ENCODE measurements at regions not wholly inside any gene's neighbourhood (a gene's known extent, or its start where the extent isn't known, plus 50 kb on each side); places are given as distances from the start of the nearest gene placed in this dataset.
"Not testable (repeated sequence)": the region's sequence is repeated elsewhere in the genome, so short reads cannot be mapped to it uniquely, and the experiment has no call there.

GRCh38 chr11:101262258-101262657 lies 132.6 kb upstream of the PGR start:
- Histone ChIP-seq H4K20me1 (ENCODE audit: insufficient read depth, low read length) (no peaks in the 10 kb centered on the region), H3K27ac (ENCODE audit: low read length) (no peak overlapping the region), H3F3A (ENCODE audit: insufficient read depth, low read length) (no peaks in the 10 kb centered on the region), H3K4me2 (ENCODE audit: low read depth, low read length) (no peak overlapping the region), H3K4me1 (ENCODE audit: low read length) (no peaks in the 10 kb centered on the region), H3K27me3 (replicated peaks; ENCODE audit: insufficient read depth, low read length) (no peaks in the 10 kb centered on the region), H3K9me3 (replicated peaks; ENCODE audit: insufficient read depth, low read length) (no peaks in the 10 kb centered on the region), H3K9me2 (replicated peaks; ENCODE audit: insufficient read depth, low read length) (no peaks in the 10 kb centered on the region), H3K36me3 (replicated peaks; ENCODE audit: insufficient read depth, low read length) (no peaks in the 10 kb centered on the region), H2AFZ (ENCODE audit: low read length) (no peak overlapping the region), H3K4me3 (ENCODE audit: low read length) (no peak overlapping the region), H3K9ac (ENCODE audit: low read length) (no peak overlapping the region), H3K79me2 (ENCODE audit: low read length) (no peaks in the 10 kb centered on the region)
- no peak for TF ChIP-seq EZH2phosphoT487 (IDR thresholded peaks at IDR 0.05; ENCODE audit: low read length)
- TF ChIP-seq EZH2 (optimal IDR thresholded peaks at IDR 0.05; ENCODE audit: low read depth, low read length) = no peak
- TF ChIP-seq, protein P1, sequence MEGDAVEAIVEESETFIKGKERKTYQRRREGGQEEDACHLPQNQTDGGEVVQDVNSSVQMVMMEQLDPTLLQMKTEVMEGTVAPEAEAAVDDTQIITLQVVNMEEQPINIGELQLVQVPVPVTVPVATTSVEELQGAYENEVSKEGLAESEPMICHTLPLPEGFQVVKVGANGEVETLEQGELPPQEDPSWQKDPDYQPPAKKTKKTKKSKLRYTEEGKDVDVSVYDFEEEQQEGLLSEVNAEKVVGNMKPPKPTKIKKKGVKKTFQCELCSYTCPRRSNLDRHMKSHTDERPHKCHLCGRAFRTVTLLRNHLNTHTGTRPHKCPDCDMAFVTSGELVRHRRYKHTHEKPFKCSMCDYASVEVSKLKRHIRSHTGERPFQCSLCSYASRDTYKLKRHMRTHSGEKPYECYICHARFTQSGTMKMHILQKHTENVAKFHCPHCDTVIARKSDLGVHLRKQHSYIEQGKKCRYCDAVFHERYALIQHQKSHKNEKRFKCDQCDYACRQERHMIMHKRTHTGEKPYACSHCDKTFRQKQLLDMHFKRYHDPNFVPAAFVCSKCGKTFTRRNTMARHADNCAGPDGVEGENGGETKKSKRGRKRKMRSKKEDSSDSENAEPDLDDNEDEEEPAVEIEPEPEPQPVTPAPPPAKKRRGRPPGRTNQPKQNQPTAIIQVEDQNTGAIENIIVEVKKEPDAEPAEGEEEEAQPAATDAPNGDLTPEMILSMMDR (IDR thresholded peaks at IDR 0.05; ENCODE audit: low read length) = no peak
- DNase-seq = no peak

- Histone ChIP-seq H2AFZ (ENCODE audit: low read length) (no peak overlapping the region), H4K20me1 (ENCODE audit: insufficient read depth, low read length) (no peaks in the 10 kb centered on the region), H3K4me1 (ENCODE audit: low read length) (peaks cover 8% of the 10 kb centered on the region; the same call in 1 of the 2 replicates), H3K9me2 (replicated peaks; ENCODE audit: insufficient read depth, low read length) (no peaks in the 10 kb centered on the region), H3K27me3 (replicated peaks; ENCODE audit: insufficient read depth, low read length) (no peaks in the 10 kb centered on the region), H3F3A (ENCODE audit: insufficient read depth, low read length) (no peaks in the 10 kb centered on the region), H3K79me2 (ENCODE audit: low read length) (no peaks in the 10 kb centered on the region), H3K4me2 (ENCODE audit: low read depth, low read length) (no peak overlapping the region), H3K27ac (ENCODE audit: low read length) (no peak overlapping the region), H3K4me3 (ENCODE audit: low read length) (no peak overlapping the region), H3K9ac (ENCODE audit: low read length) (no peak overlapping the region), H3K36me3 (replicated peaks; ENCODE audit: insufficient read depth, low read length) (no peaks in the 10 kb centered on the region), H3K9me3 (replicated peaks; ENCODE audit: insufficient read depth, low read length) (no peaks in the 10 kb centered on the region)
- no peak for DNase-seq
- no peak for TF ChIP-seq EZH2 (optimal IDR thresholded peaks at IDR 0.05; ENCODE audit: low read depth, low read length)
- TF ChIP-seq, protein P1 (IDR thresholded peaks at IDR 0.05; ENCODE audit: low read length) = no peak
- TF ChIP-seq EZH2phosphoT487 (IDR thresholded peaks at IDR 0.05; ENCODE audit: low read length) = no peak
Observed at GRCh38 chr11:101255036-101255435, 125.4 kb upstream of the PGR start.

- Histone ChIP-seq H3K4me1 (ENCODE audit: low read length) (peaks cover 8% of the 10 kb centered on the region; the same call in 1 of the 2 replicates), H3K36me3 (replicated peaks; ENCODE audit: insufficient read depth, low read length) (no peaks in the 10 kb centered on the region), H2AFZ (ENCODE audit: low read length) (no peak overlapping the region), H3F3A (ENCODE audit: insufficient read depth, low read length) (no peaks in the 10 kb centered on the region), H4K20me1 (ENCODE audit: insufficient read depth, low read length) (no peaks in the 10 kb centered on the region), H3K27ac (ENCODE audit: low read length) (no peak overlapping the region), H3K9me2 (replicated peaks; ENCODE audit: insufficient read depth, low read length) (no peaks in the 10 kb centered on the region), H3K79me2 (ENCODE audit: low read length) (no peaks in the 10 kb centered on the region), H3K4me2 (ENCODE audit: low read depth, low read length) (peak overlapping the region; percentile 30; the same call in 1 of the 2 replicates), H3K4me3 (ENCODE audit: low read length) (no peak overlapping the region), H3K9me3 (replicated peaks; ENCODE audit: insufficient read depth, low read length) (no peaks in the 10 kb centered on the region), H3K27me3 (replicated peaks; ENCODE audit: insufficient read depth, low read length) (no peaks in the 10 kb centered on the region), H3K9ac (ENCODE audit: low read length) (no peak overlapping the region)
- TF ChIP-seq EZH2phosphoT487 (IDR thresholded peaks at IDR 0.05; ENCODE audit: low read length) (no peak), EZH2 (optimal IDR thresholded peaks at IDR 0.05; ENCODE audit: low read depth, low read length) (no peak)
- DNase-seq = peak; percentile 61
Observed at GRCh38 chr11:101254037-101254436, 124.4 kb upstream of the PGR start.

GRCh38 chr11:101245635-101246034 lies 116.0 kb upstream of the PGR start:
- not testable (repeated sequence) for H3K27me3 ChIP-seq (replicated peaks; ENCODE audit: insufficient read depth, low read length); H3K4me2 ChIP-seq (ENCODE audit: low read depth, low read length); H3K4me3 ChIP-seq (ENCODE audit: low read length)

DNA sequence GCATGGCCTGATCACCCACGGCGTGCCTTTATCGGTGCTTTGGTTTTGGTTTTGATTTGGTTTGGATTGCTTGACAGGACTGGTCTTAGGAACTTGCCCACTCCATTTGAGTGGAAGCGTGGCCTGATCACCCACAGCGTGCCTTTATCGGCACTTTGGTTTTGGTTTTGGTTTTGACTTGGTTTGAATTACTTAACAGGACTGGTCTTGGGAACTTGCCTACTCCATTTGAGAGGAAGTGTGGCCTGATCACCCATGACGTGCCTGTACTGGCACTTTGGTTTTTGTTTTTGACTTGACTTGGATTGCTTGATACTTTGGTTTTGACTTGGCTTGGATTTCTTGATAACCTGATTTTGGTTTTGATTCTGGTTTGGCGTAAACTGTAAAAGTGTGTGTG lies 115.5 kb upstream of the PGR start:
- H3F3A ChIP-seq (ENCODE audit: insufficient read depth, low read length); H3K4me1 ChIP-seq (ENCODE audit: low read length); H3K4me3 ChIP-seq (ENCODE audit: low read length); H3K4me2 ChIP-seq (ENCODE audit: low read depth, low read length); H3K9me3 ChIP-seq (replicated peaks; ENCODE audit: insufficient read depth, low read length); H3K36me3 ChIP-seq (replicated peaks; ENCODE audit: insufficient read depth, low read length); H3K79me2 ChIP-seq (ENCODE audit: low read length); H3K9me2 ChIP-seq (replicated peaks; ENCODE audit: insufficient read depth, low read length); H4K20me1 ChIP-seq (ENCODE audit: insufficient read depth, low read length); H3K27me3 ChIP-seq (replicated peaks; ENCODE audit: insufficient read depth, low read length); H3K9ac ChIP-seq (ENCODE audit: low read length): not testable (repeated sequence)
- DNase-seq = peak; percentile 38
- Histone ChIP-seq H2AFZ (ENCODE audit: low read length) (peak overlapping the region; percentile 58), H3K27ac (ENCODE audit: low read length) (peak overlapping the region; percentile 10; the same call in 1 of the 2 replicates)

More at GRCh38 chr11:101245635-101246034, 116.0 kb upstream of the PGR start:
- DNase-seq = peak; percentile 30
- H3K9me3 ChIP-seq (replicated peaks; ENCODE audit: insufficient read depth, low read length); H4K20me1 ChIP-seq (ENCODE audit: insufficient read depth, low read length); H3F3A ChIP-seq (ENCODE audit: insufficient read depth, low read length); H3K4me1 ChIP-seq (ENCODE audit: low read length); H3K36me3 ChIP-seq (replicated peaks; ENCODE audit: insufficient read depth, low read length); H3K79me2 ChIP-seq (ENCODE audit: low read length); H3K9ac ChIP-seq (ENCODE audit: low read length); H3K9me2 ChIP-seq (replicated peaks; ENCODE audit: insufficient read depth, low read length); H2AFZ ChIP-seq (ENCODE audit: low read length): not testable (repeated sequence)
- peak overlapping the region; percentile 10; the same call in 1 of the 2 replicates for H3K27ac ChIP-seq (ENCODE audit: low read length)

Measured in MM.1S (cell line).